NCI-H1436 (cell line): ENCODE measurements at regions not wholly inside any gene's neighbourhood (a gene's known extent, or its start where the extent isn't known, plus 50 kb on each side); places are given as distances from the start of the nearest gene placed in this dataset.

Experiments used
- DNase-seq: peaks from one replicate; lab custom pipeline; 2025; lab: John Stamatoyannopoulos, UW

DNA sequence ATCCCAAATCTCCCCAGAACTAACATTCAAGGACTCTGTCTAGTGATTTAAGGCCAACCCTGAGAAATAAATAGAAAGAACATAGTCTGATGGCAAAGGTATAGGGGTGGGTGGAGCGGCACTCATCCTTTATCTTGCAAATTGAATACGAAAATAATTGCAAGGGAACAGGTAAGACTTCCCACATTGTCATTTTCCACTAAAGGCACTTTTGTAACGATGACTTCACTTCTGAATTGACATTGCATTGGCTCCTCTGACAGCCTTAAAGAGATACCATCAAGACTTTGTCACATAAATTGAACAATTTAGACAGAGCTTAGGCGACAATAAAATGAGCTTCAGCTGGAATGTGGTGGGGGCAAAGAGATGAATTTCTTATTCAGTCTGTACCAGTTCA lies 75.3 kb upstream of the PLCL2 start:
- no peak for DNase-seq

GRCh38 chr3:16809993-16810392 lies 74.8 kb upstream of the PLCL2 start:
- no peak for DNase-seq

- DNase-seq, result no peak
These were observed 74.0 kb upstream of the PLCL2 start for GRCh38 chr3:16810593-16811367.

DNA sequence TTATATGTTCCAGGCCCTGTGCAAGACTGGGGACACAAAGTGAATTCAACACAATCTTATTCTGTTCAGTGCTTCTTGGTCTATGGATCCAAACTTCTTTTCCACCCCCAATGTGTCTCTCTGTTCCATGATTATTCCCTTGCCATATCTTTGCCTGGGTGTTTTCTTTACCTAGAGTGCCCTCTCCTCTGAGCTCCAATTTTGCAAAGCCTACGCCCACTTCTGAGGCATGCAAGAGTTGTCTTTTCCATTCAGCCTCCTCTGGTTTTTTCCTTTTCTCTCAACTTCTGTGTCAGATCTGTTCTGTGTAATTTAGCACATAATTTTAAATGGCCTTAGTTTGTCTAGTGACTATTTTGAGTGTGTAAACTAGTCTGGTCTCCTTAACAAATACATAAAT lies 72.8 kb upstream of the PLCL2 start:
- no peak for DNase-seq

- no peak for DNase-seq
These were observed 71.4 kb upstream of the PLCL2 start for GRCh38 chr3:16813336-16813735.

GRCh38 chr3:16816048-16816780 lies 68.5 kb upstream of the PLCL2 start:
- no peak for DNase-seq

- no peak for DNase-seq
These were observed 67.6 kb upstream of the PLCL2 start for GRCh38 chr3:16817197-16817596.

GRCh38 chr3:16818194-16818593 lies 66.6 kb upstream of the PLCL2 start:
- no peak for DNase-seq

DNA sequence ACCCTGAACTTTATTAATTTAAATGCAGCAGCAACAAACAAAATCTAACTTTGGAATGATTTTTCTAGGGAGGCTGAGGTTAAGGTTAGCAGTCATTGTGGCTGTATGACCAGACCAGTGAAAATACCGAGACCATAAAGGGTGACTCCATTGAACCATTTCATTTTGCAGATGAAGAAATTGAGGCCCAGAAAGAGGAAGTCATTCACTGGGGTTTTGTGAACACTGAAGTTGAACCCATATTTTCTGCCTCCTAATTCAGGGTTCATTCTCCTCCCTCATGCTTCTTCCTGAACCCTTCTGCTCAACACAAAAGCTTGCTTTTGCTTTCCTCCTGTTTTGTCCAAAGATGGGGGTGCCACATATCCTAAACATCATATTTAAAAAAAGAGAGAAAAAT lies 65.8 kb upstream of the PLCL2 start:
- no peak for DNase-seq

GRCh38 chr3:16820485-16820884 lies 64.3 kb upstream of the PLCL2 start:
- DNase-seq, result no peak

DNA sequence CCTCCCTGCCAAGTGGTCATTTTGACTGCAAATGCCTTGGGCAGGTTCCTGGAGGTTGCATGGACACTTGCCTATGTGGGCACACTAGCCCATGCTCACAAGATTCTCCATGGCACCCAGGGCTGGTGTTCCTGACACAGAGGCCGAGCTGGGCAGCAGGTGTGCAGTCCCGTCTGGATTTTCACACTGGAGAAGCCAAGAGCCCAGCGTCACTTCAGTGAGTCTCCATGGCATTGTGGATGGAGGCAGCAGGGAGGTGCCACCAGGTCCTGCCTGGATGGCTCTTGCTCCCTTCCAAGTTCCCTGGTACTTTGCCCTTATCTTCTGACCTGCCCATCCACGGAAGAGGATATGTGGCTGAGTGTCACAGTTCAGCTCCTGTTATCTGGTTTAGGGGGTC lies 63.7 kb upstream of the PLCL2 start:
- DNase-seq, result no peak

DNA sequence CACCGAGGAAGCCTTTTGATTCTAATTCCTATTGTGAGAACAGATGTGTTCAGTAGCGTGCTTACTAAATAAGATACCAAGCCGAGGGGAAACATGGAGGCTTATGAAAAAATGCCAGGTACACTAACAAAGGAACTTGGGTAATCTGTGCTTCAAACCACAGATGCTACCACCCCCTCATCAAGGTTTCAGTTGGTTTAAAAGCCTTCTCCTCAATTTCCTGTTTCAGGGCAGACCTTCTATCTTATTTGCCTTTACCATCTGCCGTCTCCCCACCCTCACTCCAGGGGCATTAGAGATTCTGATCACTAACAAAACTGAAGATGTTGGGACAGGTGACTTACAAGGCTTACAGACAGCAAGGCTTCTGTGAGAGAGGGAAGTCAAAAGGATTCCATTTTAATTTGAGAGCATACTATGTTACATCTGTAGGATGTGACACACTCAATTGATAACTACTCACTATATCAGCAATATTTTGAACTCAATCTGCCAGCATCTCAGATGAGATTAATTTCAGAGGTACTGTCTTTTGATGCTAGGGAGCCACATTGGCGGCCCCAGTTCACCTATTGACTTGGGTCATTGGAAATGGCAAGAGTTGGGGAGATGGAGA lies 60.6 kb upstream of the PLCL2 start:
- DNase-seq, result no peak

DNA sequence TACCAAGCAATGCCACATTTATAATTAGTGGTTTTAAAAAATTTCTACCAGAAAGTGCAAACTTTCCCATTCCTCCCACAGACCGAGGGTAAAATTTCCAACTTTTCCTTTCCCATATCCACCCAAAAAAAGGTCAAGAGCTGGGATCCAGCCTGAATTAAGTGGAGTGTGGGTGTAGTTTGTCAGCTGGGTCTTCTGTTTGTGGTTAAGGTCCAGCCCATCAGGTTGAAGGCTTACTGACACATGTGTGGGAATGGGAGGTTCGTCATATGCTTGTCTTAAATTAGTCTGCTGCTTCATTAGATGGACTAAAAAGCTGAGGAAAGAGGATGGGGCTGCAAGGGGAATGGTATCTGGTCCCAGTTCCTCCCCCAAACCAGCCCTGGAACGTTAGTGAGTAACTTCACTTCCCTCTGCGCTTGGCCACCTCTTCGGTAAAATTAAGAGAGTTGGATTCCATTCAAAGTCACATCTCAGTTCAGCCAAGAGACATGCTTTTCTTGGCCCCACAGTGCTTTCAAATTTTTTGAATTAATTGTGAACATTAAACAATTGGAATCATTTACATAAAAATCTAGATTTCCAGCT lies 59.0 kb upstream of the PLCL2 start:
- DNase-seq, result no peak

GRCh38 chr3:16828815-16829214 lies 55.9 kb upstream of the PLCL2 start:
- DNase-seq, result no peak

- no peak for DNase-seq
These were observed 52.9 kb upstream of the PLCL2 start for GRCh38 chr3:16831846-16832245.

GRCh38 chr3:16834214-16834613 lies 50.5 kb upstream of the PLCL2 start:
- DNase-seq, result no peak

DNA sequence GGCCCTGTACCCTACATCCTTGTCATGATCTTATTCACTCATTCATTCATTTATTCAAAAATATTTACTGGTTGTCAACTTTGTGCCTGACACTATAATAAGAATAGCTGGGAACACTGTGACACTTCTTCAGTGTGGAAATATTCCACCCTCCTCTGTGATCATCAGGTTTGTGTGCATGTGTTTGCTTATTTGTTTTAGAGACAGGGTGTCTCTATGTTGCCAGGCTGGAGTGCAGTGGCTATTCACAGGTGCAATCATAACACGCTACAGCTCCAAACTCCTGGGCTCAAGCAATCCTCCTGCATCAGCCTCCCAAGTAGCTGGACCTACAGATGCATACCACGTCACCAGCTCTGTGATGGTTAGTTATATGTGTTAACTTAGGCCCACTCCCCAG lies 50.0 kb upstream of the PLCL2 start:
- DNase-seq, result no peak
